Activated CD8-positive, alpha-beta T cell treated with anti-CD3 and anti-CD28 coated beads for 36 hours (primary cell): ENCODE measurements at regions not wholly inside any gene's neighbourhood (a gene's known extent, or its start where the extent isn't known, plus 50 kb on each side); places are given as distances from the start of the nearest gene placed in this dataset.
"Not testable (repeated sequence)": the region's sequence is repeated elsewhere in the genome, so short reads cannot be mapped to it uniquely, and the experiment has no call there.

Experiments used
- ATAC-seq: fragments of 200-7000 bp; cut with Tn5 transposase; one replicate; pipeline ENCODE4 v1.10.0; 2021; ENCODE audit warnings: mild to moderate bottlenecking, moderate library complexity
- CTCF ChIA-PET: fragments of 350-600 bp; sonication (Branson Sonifier 250); formaldehyde crosslinking; loops from one replicate; lab custom pipeline; 2021; ENCODE audit warnings: antibody characterized with exemption; lab: Charles Lee
- POLR2A ChIA-PET: fragments of 350-600 bp; sonication (Branson Sonifier 250); formaldehyde crosslinking; loops from one replicate; lab custom pipeline; 2021; ENCODE audit warnings: antibody characterized with exemption; lab: Charles Lee
- DNase-seq: peaks from one replicate; pipeline ENCODE4 v3.0.0-alpha.2; 2020
- H3K27ac Mint-ChIP-seq: one replicate; pipeline ENCODE4 v1.8.0; 2021; ENCODE audit warnings: mild to moderate bottlenecking, mixed read lengths
- H3K27me3 Mint-ChIP-seq: one replicate; pipeline ENCODE4 v1.8.0; 2021; ENCODE audit warnings: mixed read lengths
- H3K36me3 Mint-ChIP-seq: one replicate; pipeline ENCODE4 v1.8.0; 2021; ENCODE audit warnings: low read depth, mixed read lengths
- H3K4me1 Mint-ChIP-seq: one replicate; pipeline ENCODE4 v1.8.0; 2021; ENCODE audit warnings: low read depth, mixed read lengths
- H3K4me3 Mint-ChIP-seq: one replicate; pipeline ENCODE4 v1.8.0; 2021; ENCODE audit warnings: mild to moderate bottlenecking, moderate library complexity, mixed read lengths
- H3K9me3 Mint-ChIP-seq: one replicate; pipeline ENCODE4 v1.8.0; 2021; ENCODE audit warnings: mixed read lengths
- CTCF ChIP-seq: fragments of 200-600 bp; IDR thresholded peaks from one replicate; pipeline ENCODE4 v1.8.0; 2022; ENCODE audit warnings: antibody characterized with exemption, mild to moderate bottlenecking
- intact Hi-C: fragments of 100-400 bp; cut with micrococcal nuclease; formaldehyde crosslinking; loops from one replicate; pipeline ENCODE4 v1.10.0; 2022

GRCh38 chr2:176794392-176794791, 418.2 kb upstream of the HNRNPA3 start:
- TF ChIP-seq CTCF: no peak
- ChIA-PET CTCF (no interaction called here), POLR2A (no interaction called here)
- intact Hi-C loops: no loop called here
- no peaks in the 10 kb centered on the region for H3K9me3 Mint-ChIP-seq
- H3K27ac Mint-ChIP-seq: no peak overlapping the region
- H3K4me3 Mint-ChIP-seq: no peak overlapping the region
- H3K4me1 Mint-ChIP-seq: no peaks in the 10 kb centered on the region
- H3K27me3 Mint-ChIP-seq: peaks cover 10% of the 10 kb centered on the region
- H3K36me3 Mint-ChIP-seq: no peaks in the 10 kb centered on the region
- DNase-seq (no peak), ATAC-seq (no peak)

- Mint-ChIP-seq H3K4me3 (no peak overlapping the region), H3K27me3 (peaks cover 8% of the 10 kb centered on the region), H3K9me3 (no peaks in the 10 kb centered on the region), H3K4me1 (no peaks in the 10 kb centered on the region), H3K36me3 (no peaks in the 10 kb centered on the region), H3K27ac (no peak overlapping the region)
- no peak for TF ChIP-seq CTCF
- intact Hi-C loops: no loop called here
- no peak for ATAC-seq
- no peak for DNase-seq
- CTCF ChIA-PET: no interaction called here
- POLR2A ChIA-PET: no interaction called here
Measured at GRCh38 chr2:176795823-176796222, 416.8 kb upstream of the HNRNPA3 start.

- intact Hi-C loops, DNase-seq, POLR2A ChIA-PET, H3K36me3 Mint-ChIP-seq, H3K4me3 Mint-ChIP-seq, H3K9me3 Mint-ChIP-seq, ATAC-seq, H3K27ac Mint-ChIP-seq, CTCF ChIA-PET, H3K4me1 Mint-ChIP-seq, H3K27me3 Mint-ChIP-seq: not testable (repeated sequence)
Measured at GRCh38 chr2:176796677-176797076, 415.9 kb upstream of the HNRNPA3 start.

- no peak for DNase-seq
- Mint-ChIP-seq H3K27me3 (no peaks in the 10 kb centered on the region), H3K4me3 (no peak overlapping the region)
Measured at GRCh38 chr2:176804392-176804791, 408.2 kb upstream of the HNRNPA3 start.

GRCh38 chr2:176805345-176805744, 407.2 kb upstream of the HNRNPA3 start:
- Mint-ChIP-seq H3K4me3 (no peak overlapping the region), H3K36me3 (no peaks in the 10 kb centered on the region), H3K27ac (no peak overlapping the region), H3K9me3 (no peaks in the 10 kb centered on the region), H3K4me1 (no peaks in the 10 kb centered on the region), H3K27me3 (no peaks in the 10 kb centered on the region)
- ChIA-PET POLR2A (no interaction called here), CTCF (interaction anchor here (1.5 to 2.9 kb wide), 3 partner anchors 9 to 333 kb away, joined by 3 to 16 read pairs (median 5); no protein-coding TSS in a partner anchor)
- no peak for TF ChIP-seq CTCF
- intact Hi-C loops: no loop called here
- DNase-seq (no peak), ATAC-seq (no peak)

More at GRCh38 chr2:176804392-176804791, 408.2 kb upstream of the HNRNPA3 start:
- Mint-ChIP-seq H3K9me3 (no peaks in the 10 kb centered on the region), H3K36me3 (no peaks in the 10 kb centered on the region), H3K27ac (no peak overlapping the region), H3K4me1 (no peaks in the 10 kb centered on the region)
- TF ChIP-seq CTCF: no peak
- ChIA-PET POLR2A (no interaction called here), CTCF (interaction anchor here (1.2 to 2.9 kb wide), 5 partner anchors 8 to 334 kb away, joined by 3 to 16 read pairs (median 5); no protein-coding TSS in a partner anchor)
- no peak for ATAC-seq
- intact Hi-C loops: no loop called here
